NCI-H510A treated with DMSO at 0.1 percent for 48 hours (cell line): ENCODE measurements at regions not wholly inside any gene's neighbourhood (a gene's known extent, or its start where the extent isn't known, plus 50 kb on each side); places are given as distances from the start of the nearest gene placed in this dataset.
"Not testable (repeated sequence)": the region's sequence is repeated elsewhere in the genome, so short reads cannot be mapped to it uniquely, and the experiment has no call there.

Experiments used
- DNase-seq: peaks from one replicate; lab custom pipeline; 2025; lab: John Stamatoyannopoulos, UW

DNA sequence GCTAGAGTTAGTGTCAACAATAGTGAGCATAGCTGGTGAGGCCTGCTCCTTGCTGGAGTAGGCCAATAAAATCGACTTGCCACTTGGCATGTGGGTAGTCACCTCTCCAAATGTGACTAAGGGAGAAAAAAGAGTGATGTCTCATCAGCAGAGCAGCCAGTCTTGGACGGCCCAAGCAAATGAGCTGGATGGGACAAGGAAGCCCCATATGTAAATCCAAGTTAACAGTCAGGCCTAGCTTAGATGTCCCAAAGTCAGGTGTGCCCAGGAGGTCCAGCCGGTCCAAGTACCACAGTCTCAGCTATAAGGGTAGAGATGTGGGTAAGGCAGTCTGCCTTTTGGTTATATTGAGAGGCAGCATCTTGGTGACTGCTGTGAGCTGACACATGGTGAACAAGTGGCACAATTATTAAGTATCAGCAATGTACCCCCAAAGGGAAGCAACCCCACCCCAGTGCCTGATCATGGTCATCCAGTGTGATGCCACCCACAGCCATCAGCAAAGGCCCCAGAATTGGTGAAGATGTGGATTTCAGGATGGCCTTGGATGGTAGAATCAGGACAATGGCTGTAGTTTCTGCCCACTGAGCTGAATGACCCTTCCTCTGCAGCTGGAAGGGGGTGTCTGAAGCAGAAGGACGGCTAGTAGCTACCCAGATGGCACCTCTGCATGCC, 83.4 kb downstream of the TNFRSF13B start:
- no peak for DNase-seq

DNA sequence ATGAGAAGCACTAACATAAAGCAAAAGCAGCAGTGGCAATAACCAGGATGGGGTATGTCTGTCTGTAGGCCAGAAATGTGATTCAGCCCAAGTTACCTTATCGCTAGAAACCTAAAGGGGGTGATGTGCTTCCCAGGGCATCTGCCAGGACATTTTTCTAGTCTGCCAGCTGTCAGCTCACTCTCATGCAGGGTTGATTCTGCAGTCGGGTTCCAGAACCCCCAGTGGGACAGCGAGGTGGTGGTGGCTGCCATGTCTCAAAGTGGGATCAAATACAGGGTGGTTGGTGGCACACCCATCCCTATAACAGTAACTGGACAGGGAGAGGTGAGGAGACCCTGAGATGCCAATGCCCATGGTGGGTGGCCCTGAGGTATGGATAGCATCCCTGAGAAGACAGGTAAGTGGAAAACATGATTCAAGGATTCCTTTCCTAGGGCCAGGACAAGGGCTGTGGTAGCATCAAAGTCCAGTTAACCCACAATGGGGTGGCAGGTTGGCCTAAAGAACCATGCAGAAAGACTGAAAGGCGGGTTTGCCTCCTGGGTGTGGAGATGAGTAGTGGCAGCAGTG, 84.3 kb downstream of the TNFRSF13B start:
- DNase-seq, result no peak

DNA sequence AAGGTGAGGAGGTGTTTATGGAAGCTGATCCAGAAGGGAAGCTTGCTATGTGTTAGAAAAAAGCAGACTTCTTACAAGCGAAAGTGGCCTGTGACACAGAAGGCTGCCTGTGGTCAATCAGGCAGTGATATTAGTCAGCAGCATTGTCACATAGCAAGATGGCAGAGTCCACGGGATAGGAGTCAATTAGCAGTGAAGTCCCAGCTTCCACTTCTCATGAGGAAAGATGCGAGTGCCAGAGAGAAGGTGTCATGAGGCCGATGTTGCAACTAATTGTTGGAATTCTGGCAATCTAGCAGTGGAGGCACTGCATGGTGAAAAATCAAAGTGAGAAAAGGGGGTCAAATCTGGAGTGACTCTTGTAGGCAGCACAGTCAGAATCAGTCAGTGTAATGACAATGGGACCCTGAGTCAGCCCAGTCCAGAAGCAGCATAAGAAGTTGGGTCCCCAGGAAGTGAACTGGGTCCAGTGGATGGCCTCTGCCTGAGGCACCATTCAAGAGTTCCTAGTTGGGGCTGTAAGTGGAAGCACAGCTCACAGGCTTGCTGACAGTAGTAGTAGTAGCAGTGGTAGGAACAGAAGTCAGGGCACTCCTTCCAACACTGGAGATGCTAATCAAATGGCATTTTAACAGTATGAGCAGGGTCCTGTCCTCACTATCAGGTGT, 85.1 kb downstream of the TNFRSF13B start:
- no peak for DNase-seq

DNA sequence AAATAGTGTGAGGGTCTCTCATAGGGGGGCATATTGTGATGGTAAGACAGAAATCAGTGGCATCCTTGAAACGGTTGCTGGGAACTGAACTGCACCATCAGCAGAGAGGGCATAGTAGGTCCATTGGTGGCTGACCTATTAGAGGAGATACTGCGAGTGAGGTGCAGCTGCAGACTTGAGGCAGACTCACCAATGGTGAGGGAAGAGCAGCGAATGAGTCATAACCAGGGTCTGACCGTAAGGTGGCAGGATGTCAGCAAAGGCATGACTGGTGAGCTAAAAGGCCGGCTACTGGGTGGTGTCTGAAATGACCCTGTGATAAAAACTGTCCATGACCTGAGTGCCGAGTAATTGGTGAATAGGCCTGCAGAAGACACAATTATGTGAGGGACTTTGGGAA, 86.7 kb downstream of the TNFRSF13B start:
- DNase-seq, result not testable (repeated sequence)

DNA sequence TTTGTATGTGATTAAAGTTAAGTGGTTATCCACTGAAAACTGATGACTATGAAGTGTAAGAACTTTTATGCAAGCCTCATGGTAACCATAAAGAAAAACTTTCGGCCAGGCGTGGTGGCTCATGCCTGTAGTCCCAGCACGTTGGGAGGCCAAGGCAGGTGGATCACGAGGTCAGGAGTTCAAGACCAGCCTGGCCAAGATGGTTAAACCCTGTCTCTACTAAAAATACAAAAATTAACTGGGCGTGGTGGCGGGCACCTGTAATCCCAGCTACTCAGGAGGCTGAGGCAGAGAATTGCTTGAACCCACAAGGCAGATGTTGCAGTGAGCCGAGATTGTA, 89.0 kb downstream of the TNFRSF13B start:
- DNase-seq, result not testable (repeated sequence)

DNA sequence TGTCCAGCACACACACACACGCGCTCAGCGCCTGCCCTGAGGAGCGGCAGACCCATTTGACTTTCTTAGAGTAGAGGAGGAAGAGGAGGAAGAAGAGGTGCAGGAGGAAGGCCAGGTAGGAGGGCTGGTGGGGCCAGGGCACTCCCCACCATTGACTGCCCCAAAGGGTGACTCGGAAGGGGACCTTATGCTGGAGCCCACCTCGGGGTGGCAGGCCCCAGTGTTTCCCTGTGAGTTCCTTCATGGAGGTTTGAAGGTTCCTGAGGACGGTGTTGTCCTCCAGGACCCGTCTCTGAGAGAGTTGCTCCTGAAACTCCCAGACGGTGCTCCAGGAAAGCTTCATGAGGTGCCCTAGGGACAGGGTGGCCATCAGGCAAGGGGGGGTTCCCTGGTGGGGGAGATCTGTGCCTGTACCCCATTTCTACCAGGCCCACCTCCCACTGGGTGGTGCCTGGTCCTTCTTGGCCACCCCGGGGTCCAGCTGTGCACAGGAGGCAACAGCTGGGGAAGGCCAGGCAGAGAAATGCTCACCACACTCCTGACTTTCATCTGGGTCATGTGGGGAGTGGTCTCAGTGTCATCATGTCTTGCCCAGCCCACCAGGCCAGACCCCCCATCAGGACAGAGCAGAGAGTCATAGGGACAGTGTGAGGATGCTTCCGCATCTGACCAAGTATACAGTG, 89.5 kb downstream of the TNFRSF13B start:
- DNase-seq, result no peak

DNA sequence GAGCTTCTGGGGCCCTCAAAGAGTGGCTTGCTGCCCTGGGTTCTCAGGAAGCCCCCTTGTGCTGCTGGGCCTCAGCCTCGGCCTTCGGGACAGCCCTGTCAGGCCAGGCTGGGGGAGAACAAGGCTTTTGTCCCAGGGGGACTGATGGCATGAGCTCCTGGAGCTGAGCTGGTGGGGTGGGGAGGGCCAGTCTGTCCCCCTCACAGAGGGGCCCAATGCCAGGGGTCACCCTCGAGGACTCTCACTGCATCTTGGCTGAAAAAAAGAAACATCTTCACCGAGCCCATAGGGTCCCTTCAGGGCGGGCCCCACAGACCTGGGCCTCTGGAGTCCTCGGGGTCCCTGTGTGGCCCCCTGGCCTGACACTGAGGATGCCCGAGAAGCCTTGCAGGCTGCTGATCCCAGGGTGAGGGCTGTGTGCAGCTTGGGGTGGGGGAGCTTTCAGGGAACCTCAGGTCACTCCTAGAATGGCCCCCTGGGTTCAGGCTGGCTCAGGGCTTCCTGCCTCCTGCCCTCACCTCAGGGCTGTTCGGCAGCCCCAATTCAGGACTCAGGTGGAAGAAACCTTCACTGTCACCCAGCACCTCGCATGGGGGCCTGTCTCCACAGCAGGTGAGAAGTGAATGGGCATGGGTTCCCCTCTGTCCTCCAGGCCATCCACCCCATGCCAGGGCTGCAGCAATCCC, 90.5 kb downstream of the TNFRSF13B start:
- no peak for DNase-seq

DNA sequence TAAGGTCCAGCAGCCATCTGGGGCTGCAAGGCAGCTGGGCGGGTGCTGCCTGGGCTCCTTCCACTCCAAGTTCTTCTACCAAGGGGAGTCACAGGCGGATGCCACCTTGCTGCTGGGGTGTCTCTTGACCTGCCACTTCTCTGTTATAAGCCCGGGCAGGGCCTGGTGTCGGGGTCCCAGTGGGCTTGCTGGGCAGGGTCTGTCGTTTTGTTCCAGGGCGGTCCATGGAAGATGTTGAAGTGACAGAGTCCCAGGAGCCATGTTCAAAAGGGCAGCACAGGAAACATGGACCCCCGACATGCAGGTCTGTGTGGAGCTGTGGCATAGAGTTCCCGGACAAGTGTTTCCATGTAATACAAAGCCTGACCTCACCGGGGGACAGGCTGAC, 91.1 kb downstream of the TNFRSF13B start:
- DNase-seq, result no peak

DNA sequence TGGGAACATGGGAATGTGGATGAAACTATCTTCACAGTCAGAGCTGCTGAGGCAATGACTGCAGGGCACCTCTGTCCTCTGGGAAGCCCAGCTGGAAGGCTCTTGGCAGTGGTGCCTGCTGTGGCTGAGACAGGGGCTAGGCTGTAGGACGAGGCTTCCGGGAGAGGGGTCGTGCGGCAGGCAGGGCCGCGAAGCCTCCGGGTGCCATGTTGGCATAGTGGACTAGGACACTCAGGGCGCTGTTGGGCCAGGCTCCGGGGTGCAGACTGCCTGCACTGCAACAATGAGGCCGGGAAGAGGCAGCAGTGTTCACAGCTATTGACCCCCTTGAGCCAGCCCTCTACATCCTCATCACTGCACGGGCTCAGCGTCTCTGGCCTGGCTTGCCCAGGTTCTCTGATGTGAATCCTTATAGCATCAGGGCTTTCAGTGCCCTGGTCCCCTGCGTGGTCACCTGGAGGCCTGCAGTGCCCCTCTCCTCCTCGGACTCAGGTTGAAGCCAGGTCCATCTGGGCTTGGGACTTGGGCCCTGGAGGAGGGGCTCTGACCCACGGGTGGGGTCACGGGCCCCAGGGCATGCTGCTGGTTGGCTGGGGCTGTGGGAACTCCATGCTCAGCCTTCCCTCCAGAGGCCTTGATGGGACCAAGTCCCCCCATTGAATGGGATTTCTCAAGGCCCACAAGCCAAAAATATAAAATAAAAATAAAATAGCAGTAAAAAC, 91.6 kb downstream of the TNFRSF13B start:
- DNase-seq, result no peak

DNA sequence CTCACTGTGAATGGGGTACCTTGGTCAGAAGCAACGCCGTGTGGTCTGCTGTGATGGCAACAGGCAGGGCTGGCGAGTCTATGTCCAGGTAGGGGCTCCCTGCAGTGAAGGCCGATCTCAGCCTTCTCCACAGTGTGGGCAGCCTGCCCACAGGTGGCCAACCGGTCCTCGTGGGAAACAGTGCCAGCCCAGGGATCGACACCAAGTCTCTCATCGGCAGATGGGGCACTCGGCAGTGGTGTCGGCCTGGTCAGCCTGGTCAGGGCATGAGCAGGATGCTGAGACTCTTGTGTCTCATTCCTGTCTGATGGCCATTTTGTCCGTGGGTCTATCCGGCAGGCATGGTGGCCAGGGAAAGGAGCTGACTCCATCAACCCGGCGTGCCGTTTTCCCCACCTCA, 92.2 kb downstream of the TNFRSF13B start:
- DNase-seq, result no peak

DNA sequence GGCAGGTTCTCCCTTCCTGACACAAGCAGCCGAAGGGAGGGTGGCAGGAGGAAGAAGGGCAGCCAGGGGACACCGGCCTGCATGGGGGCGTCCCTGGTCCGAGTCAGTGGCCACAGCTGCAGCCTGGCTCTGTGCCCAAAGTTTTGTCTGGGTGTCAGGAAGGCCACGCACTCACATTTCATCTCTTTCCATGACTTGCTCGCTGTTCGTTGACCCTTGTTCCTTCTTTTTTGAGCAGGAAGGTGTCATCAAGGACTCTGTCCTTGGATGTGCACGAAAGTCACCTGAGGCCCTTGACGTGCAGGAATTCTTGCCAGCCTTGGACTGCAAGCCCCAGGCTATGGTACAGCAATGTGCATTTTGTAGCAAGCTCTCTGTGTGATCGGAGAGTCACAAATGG, 93.3 kb downstream of the TNFRSF13B start:
- no peak for DNase-seq

DNA sequence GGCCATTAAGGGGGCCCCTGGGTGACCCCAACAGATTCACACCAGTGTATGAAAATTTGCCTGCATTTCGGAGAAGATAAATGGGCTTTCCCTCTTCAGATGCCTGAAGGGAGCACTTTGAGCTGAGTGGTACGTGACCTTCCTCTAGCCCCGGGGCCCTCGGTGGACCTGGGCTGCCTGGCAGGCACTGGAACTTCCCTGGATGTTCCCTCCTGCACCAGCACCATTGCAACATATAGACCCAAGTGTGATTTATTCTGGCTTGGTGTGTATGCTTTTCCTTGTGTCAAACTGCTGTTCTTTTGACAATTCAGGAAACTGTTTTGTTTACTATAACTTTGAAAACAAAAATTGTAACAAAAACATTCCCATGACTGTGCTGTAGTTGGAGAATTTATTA, 93.8 kb downstream of the TNFRSF13B start:
- DNase-seq, result no peak

DNA sequence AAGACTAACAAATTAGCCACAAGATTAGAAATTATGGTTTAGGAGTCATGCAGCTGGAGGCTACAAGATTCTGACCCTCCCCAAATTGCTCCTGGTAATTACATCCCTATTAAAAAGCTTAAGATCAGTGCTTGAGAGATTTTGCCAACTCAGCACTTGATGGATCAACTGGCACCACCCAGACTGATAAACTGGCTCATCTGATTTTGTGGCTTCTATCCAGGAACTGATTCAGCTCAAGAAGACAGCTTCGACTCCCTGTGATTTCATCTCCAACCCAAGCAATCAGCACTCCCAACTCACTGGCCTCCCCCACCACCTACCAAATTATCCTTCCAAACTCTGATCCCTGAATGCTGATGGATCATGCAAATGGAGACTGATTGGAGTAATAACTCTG, 94.8 kb downstream of the TNFRSF13B start:
- no peak for DNase-seq

DNA sequence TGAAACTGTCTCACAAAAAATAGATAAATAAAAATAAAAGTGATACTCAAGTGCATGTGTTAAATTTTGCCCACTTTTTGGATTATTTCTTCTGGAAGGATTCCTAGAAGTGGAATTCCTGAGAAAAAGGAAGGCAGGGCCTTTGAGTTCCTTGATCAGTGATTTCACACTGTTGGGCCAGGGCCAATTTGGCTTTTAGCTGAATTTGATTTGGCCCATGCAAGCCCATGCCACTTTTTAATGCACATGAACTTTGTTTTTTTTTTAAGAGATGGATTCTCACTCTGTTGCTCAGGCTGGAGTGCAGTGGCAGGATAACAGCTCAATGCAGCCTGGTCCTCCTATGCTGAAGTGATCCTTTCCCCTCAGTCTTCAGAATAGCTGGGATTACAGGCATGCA, 96.3 kb downstream of the TNFRSF13B start:
- DNase-seq, result no peak

DNA sequence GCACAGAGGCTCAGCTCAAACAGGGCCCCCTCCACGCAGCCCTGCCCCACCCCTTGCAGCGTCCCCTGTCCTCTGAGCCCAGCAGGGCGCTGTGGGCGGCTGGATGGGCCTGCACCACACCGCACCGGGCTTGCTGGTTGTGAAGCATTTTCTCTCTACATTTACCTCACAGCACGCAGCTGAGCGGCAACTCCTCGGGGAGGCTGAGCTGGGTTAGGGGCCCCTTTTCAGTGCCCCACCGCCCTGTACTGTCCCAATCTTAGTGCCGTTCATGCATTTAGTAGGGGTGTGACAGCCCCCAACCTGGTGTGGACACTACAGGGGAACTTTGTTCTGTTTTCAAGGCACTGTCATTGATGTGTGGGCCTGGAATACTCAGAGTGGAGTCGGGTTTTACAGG, 97.7 kb downstream of the TNFRSF13B start:
- DNase-seq, result not testable (repeated sequence)

DNA sequence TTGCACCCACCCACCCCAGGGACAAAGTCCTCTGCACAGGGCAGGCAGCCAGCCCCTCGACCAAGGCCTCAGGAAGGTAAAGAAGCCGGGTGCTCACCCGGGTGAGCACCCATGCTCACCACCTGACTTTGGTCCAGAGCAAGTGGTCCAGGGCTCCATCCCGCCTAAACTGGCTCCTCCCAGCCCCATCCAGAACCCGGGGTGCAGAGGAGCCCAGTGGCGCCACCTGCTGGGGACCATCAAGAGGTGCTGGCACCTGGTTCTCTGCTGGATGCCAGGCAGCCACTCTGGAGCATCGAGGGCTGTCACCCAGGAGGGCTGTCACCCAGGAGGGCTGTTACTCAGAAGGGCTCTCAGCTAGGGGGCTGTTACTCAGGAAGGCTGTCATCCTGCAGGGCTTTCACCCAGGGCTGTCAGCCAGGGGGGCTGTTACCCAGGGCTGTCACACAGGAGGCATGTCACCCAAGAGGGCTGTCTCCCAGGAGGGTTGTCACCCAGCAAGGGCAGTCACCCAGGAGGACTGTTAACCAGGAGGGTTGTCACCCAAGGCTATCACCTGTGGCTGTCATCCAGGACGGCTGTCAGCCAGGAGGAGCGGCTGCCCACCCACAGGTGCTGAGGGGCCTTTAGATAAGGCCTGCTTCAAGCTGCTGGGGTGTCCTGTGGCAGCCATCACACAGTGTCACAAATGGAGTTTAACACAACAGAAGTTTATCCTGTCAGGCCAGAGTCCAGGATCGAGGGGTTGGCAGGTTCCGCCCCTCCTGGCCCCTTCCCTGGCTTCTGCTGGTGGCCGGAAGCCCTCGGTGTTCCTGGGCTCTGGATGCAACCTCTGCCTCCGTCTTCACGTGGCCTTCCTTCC, 98.5 kb downstream of the TNFRSF13B start:
- DNase-seq, result no peak

DNA sequence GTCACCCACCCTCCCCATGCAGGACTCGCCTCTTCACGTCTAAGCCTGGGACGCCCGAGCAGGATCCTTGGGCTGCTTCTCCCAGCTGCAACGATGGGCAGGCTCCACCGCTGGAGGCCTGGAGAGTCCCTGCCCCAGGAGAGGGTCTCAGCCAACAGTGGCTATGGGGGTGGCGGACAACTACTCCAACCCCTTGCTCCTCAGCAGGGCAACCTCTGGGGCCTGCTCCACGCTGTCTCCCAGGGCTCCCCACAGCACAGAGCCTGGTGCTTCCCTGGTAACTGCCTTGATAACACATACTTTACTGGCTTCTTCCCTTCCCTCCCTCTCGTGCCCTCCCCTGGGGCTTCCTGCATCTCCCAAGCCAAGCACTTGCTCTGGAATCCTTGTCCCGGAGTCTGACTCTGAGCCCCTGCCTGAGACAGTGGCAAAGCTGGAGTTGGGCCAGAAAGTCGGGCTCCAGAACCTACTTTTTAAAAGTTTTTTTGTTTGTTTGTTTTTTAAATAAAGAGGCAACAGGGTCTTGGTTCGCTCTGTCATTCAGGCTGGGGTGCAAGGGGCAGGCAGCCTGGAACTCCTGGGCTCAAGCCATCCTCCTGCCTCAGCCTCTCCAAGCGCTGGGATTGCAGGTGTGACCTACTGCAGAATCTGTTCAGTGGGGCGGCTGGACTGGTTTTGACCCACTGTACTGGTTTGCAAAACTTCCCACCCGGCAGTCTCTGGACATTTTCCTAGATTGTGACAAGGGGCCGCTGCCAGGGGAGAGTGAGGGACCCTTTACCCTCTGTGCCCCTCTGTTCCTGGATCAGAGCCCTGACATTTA, 99.4 kb downstream of the TNFRSF13B start:
- no peak for DNase-seq

DNA sequence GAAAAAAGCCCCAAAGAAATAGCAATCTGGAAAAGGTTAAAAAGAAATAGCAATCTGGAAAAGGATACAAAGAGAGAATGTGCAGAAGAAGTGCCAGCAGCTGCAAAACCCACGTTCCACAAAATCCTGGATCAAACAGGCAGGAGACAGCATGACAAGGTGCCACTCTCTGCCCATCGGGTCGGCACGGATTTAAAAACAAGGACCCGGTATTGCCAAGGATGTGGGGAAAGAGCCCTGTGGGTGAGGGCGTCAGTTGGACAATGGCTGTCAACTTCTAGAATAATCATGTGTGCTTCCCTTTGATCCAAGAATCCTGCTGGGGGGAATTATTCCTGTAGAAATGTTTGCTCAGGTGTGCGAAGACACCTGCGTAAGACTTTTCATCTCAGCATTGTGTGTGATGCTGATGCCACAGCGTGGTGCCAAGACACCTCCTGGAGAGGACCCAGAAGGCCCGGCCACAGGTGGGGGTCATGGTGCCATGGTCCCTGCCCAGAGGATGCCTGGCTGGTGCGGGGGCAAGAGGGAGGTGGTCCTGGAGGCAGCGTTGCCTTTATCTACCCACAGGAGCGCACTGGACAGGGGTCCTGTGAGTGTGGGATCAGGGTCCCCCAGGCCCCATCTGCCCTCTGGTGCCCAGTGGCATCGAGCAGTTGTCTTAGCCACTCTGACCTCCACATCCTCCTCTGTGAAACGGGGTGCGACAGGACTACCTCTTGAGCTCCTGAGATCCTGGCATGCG, 100.3 kb downstream of the TNFRSF13B start:
- not testable (repeated sequence) for DNase-seq
